Panc1 (cell line): ENCODE measurements at regions not wholly inside any gene's neighbourhood (a gene's known extent, or its start where the extent isn't known, plus 50 kb on each side); places are given as distances from the start of the nearest gene placed in this dataset.

Experiments
- POLR2AphosphoS5 ChIP-seq: IDR thresholded peaks from 2 replicates; pipeline ENCODE4 v1.6.1; 2012; ENCODE audit warnings: mild to moderate bottlenecking, low read depth, low read length, moderate library complexity
- SIN3A ChIP-seq: IDR thresholded peaks from 2 replicates; pipeline ENCODE4 v1.6.1; 2012; ENCODE audit warnings: low read depth, mild to moderate bottlenecking, low read length, moderate library complexity, borderline replicate concordance; ENCODE audit not compliant: insufficient read depth
- TCF7L2 ChIP-seq: IDR thresholded peaks from 2 replicates; pipeline ENCODE4 v1.6.1; 2011; ENCODE audit warnings: mild to moderate bottlenecking, low read depth, low read length, inconsistent platforms
- TF ChIP-seq, protein P1 (sequence below): fragments of 450-650 bp; IDR thresholded peaks from 2 replicates; pipeline ENCODE4 v1.5.1; 2017; ENCODE audit warnings: mild to moderate bottlenecking
- TF ChIP-seq, protein P2 (sequence below), 2 experiments: IDR thresholded peaks; 2 replicates each; pipeline ENCODE4 v1.6.1; 2011 to 2012; ENCODE audit warnings: low read depth in 2 of 2, control low read depth in 1 of 2, low read length in 1 of 2, mild to moderate bottlenecking in 1 of 2, moderate library complexity in 1 of 2; ENCODE audit not compliant: insufficient read depth in 1 of 2

DNA sequence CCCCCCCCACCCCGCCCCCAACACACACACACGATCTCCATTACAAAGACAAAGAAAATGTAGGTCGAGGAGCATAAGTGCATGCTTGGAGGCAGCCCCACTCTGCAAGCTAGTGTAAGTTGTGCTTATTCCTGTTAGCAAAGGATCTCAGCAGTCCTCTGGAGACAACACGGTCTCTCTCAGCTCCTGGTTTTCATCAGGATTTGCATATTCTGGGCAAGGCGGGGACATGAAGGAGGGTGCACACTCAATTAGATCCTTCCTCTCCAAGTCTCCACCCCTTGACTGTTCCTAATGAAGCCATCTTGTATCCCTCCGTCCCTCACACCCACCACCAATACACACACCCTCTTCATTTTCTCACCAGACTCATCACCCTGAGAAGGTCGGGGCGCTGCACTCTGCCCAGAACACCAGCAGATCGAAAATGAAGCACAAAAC lies 63.8 kb downstream of the MRPL46 start:
- TF ChIP-seq, protein P1, sequence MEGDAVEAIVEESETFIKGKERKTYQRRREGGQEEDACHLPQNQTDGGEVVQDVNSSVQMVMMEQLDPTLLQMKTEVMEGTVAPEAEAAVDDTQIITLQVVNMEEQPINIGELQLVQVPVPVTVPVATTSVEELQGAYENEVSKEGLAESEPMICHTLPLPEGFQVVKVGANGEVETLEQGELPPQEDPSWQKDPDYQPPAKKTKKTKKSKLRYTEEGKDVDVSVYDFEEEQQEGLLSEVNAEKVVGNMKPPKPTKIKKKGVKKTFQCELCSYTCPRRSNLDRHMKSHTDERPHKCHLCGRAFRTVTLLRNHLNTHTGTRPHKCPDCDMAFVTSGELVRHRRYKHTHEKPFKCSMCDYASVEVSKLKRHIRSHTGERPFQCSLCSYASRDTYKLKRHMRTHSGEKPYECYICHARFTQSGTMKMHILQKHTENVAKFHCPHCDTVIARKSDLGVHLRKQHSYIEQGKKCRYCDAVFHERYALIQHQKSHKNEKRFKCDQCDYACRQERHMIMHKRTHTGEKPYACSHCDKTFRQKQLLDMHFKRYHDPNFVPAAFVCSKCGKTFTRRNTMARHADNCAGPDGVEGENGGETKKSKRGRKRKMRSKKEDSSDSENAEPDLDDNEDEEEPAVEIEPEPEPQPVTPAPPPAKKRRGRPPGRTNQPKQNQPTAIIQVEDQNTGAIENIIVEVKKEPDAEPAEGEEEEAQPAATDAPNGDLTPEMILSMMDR = no peak
- TF ChIP-seq, protein P2, sequence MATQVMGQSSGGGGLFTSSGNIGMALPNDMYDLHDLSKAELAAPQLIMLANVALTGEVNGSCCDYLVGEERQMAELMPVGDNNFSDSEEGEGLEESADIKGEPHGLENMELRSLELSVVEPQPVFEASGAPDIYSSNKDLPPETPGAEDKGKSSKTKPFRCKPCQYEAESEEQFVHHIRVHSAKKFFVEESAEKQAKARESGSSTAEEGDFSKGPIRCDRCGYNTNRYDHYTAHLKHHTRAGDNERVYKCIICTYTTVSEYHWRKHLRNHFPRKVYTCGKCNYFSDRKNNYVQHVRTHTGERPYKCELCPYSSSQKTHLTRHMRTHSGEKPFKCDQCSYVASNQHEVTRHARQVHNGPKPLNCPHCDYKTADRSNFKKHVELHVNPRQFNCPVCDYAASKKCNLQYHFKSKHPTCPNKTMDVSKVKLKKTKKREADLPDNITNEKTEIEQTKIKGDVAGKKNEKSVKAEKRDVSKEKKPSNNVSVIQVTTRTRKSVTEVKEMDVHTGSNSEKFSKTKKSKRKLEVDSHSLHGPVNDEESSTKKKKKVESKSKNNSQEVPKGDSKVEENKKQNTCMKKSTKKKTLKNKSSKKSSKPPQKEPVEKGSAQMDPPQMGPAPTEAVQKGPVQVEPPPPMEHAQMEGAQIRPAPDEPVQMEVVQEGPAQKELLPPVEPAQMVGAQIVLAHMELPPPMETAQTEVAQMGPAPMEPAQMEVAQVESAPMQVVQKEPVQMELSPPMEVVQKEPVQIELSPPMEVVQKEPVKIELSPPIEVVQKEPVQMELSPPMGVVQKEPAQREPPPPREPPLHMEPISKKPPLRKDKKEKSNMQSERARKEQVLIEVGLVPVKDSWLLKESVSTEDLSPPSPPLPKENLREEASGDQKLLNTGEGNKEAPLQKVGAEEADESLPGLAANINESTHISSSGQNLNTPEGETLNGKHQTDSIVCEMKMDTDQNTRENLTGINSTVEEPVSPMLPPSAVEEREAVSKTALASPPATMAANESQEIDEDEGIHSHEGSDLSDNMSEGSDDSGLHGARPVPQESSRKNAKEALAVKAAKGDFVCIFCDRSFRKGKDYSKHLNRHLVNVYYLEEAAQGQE (IDR thresholded peaks at IDR 0.05; ENCODE audit: insufficient read depth in 1 of 2, low read depth in 2 of 2, low read length in 1 of 2) = no peak
- TF ChIP-seq POLR2AphosphoS5 (no peak), TCF7L2 (no peak), SIN3A (no peak)
